ENCODE measurements at regions not wholly inside any gene's neighbourhood (a gene's known extent, or its start where the extent isn't known, plus 50 kb on each side); places are given as distances from the start of the nearest gene placed in this dataset.
"Not testable (repeated sequence)": the region's sequence is repeated elsewhere in the genome, so short reads cannot be mapped to it uniquely, and the experiment has no call there.

DNA sequence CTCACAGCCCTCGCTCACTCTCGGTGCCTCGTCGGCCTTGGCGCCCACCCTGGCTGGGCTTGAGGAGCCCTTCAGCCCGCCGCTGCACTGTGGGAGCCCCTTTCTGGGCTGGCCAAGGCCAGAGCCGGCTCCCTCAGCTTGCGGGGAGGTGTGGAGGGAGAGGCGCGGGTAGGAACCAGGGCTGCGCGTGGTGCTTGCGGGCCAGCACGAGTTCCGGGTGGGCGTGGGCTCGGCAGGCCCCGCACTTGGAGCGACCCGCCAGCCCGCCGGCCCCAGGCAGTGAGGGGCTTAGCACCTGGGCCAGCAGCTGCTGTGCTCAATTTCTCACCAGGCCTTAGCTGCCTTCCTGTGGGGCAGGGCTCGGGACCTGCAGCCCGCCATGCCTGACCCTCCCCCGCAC lies 202.4 kb upstream of the PRSS16 start:
- FAIRE-seq; ATAC-seq; H3K79me2 ChIP-seq (ENCODE audit: insufficient read depth, low read length); POLR2A ChIA-PET; DNase-seq (ENCODE audit: low spot score); H2AFZ ChIP-seq (ENCODE audit: low read length); BruUV-seq (replicated peaks); H3K4me2 ChIP-seq (ENCODE audit: low read depth, low read length); CTCF ChIA-PET (ENCODE audit: low intra/inter-chr PET ratio, low total read pairs); H3K9ac ChIP-seq (ENCODE audit: insufficient read depth, low read depth, low read length); H3K4me3 ChIP-seq (replicated peaks in 1 of 3; ENCODE audit: insufficient read depth in 1 of 3, low read depth in 2 of 3, low read length in 3 of 3); H3K27me3 ChIP-seq (ENCODE audit: control insufficient read depth in 1 of 2, insufficient read depth in 2 of 2, low read length in 2 of 2); in situ Hi-C loops (cut with HindIII; ENCODE audit: extremely low pct_ligation_motif_present, low pct_unique_long_range_greater_than_20kb); intact Hi-C loops (cut with micrococcal nuclease; ENCODE audit: unreplicated experiment); H3K9me3 ChIP-seq (ENCODE audit: low read length); H4K20me1 ChIP-seq (ENCODE audit: insufficient read depth, low read length); H3K36me3 ChIP-seq (replicated peaks in 1 of 2; ENCODE audit: control insufficient read depth in 1 of 2, insufficient read depth in 2 of 2, low read length in 2 of 2); H3K27ac ChIP-seq (ENCODE audit: extremely low read length, insufficient read depth, low read length): not testable (repeated sequence)
- H3K4me1 ChIP-seq (ENCODE audit: insufficient read depth, low read length): peaks cover 11% of the 10 kb centered on the region
- WGBS (ENCODE audit: low lambda C conversion rate): 80% methylated on average over 15 of the region's 26 CpGs
- TF ChIP-seq ZNF572 (CRISPR knock-in tag; IDR thresholded peaks at IDR 0.05): 0 out of 2 replicates have a peak, but pooled peaks have one; percentile 35

DNA sequence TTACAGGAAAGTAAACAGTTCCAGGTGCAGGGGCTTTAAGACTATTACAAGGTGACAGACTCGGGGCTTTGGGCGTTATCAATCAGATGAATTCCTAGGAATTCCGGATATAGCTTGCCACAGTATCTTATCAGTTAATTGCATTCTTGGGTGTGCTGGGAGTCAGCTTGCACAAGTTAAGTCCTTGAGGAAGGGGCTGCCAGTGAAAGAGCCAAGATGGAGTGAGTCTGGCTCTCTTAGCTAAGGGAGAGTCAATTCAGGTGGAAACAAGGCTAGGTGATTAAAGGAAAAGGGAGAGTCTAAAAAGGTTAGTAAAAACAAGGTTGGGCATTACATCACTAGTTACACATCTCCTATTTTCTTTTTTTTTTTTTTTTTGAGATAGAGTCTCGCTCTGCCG lies 199.8 kb upstream of the PRSS16 start:
- TF ChIP-seq ATF7 (IDR thresholded peaks at IDR 0.05): 0 out of 2 replicates have a peak, but pooled peaks have one; percentile 10
- CTCF ChIA-PET (ENCODE audit: low intra/inter-chr PET ratio, low total read pairs); H3K4me2 ChIP-seq (ENCODE audit: low read depth, low read length); H4K20me1 ChIP-seq (ENCODE audit: insufficient read depth, low read length); intact Hi-C loops (cut with micrococcal nuclease; ENCODE audit: unreplicated experiment); H3K79me2 ChIP-seq (ENCODE audit: insufficient read depth, low read length); H3K4me3 ChIP-seq (replicated peaks in 1 of 3; ENCODE audit: insufficient read depth in 1 of 3, low read depth in 2 of 3, low read length in 3 of 3); H3K27ac ChIP-seq (ENCODE audit: extremely low read length, insufficient read depth, low read length); DNase-seq (ENCODE audit: low spot score); in situ Hi-C loops (cut with HindIII; ENCODE audit: extremely low pct_ligation_motif_present, low pct_unique_long_range_greater_than_20kb); H3K9ac ChIP-seq (ENCODE audit: insufficient read depth, low read depth, low read length); H3K27me3 ChIP-seq (ENCODE audit: control insufficient read depth in 1 of 2, insufficient read depth in 2 of 2, low read length in 2 of 2); ATAC-seq; BruUV-seq (replicated peaks); H3K9me3 ChIP-seq (ENCODE audit: low read length); H3K36me3 ChIP-seq (replicated peaks in 1 of 2; ENCODE audit: control insufficient read depth in 1 of 2, insufficient read depth in 2 of 2, low read length in 2 of 2); H2AFZ ChIP-seq (ENCODE audit: low read length); FAIRE-seq; POLR2A ChIA-PET; TF ChIP-seq ATF7 (CRISPR knock-in tag; IDR thresholded peaks at IDR 0.05): not testable (repeated sequence)
- 43% methylated on average over 5 of the region's 5 CpGs for WGBS (ENCODE audit: low lambda C conversion rate)
- peaks cover 20% of the 10 kb centered on the region for H3K4me1 ChIP-seq (ENCODE audit: insufficient read depth, low read length)

Data from HepG2 (cell line).